GM19351 (cell line): ENCODE measurements at regions not wholly inside any gene's neighbourhood (a gene's known extent, or its start where the extent isn't known, plus 50 kb on each side); places are given as distances from the start of the nearest gene placed in this dataset.
A peak's percentile ranks its signal among the peaks of the same experiment; 100 is the strongest.
"Not testable (repeated sequence)": the region's sequence is repeated elsewhere in the genome, so short reads cannot be mapped to it uniquely, and the experiment has no call there.

Experiments used
- ATAC-seq: cut with Tn5 transposase; IDR thresholded peaks from one replicate; pipeline ENCODE4 v1.9.1; 2021; ENCODE audit warnings: mild to moderate bottlenecking, moderate library complexity; ENCODE audit not compliant: unreplicated experiment

DNA sequence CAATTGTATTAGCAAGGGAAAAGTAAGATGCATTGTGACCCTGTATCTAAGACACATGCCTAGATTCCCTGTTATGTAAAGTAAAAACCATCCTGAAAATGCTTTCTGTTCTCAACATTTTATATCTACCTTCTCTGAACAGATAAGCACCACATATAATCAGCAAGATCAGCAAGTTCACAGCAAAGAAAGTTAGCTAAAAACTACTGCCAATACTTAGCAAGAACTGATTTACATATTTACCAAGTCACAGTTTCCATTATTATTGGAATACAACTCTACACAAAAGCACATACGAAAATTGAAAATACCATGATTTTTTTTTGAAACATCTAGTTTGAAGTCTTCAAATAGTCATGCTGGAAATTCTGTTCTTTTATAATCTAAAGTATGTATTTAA is 1118.1 kb downstream of the TAF11L14 start:
- no peak for ATAC-seq

GRCh38 chr5:18754201-18754600 is 1119.9 kb downstream of the TAF11L14 start:
- no peak for ATAC-seq

DNA sequence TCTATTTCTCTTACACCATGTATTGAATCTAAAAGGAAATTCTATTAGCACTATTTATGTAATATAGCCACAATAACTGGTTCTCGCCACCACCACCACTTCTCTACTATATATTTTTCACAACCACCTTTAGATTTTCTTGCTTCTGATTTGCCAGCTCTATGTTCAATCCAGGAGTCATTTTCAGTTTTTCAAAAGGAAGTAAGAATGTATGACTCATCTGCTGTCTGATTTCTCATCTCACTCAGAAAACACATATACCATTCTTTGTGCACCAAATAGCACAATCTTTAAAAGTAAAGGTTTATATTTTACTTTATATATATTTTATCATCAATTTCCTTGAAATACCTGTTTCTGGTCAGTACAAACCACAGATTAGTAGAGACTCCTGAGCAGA is 1127.5 kb downstream of the TAF11L14 start:
- ATAC-seq, result peak; percentile 86

DNA sequence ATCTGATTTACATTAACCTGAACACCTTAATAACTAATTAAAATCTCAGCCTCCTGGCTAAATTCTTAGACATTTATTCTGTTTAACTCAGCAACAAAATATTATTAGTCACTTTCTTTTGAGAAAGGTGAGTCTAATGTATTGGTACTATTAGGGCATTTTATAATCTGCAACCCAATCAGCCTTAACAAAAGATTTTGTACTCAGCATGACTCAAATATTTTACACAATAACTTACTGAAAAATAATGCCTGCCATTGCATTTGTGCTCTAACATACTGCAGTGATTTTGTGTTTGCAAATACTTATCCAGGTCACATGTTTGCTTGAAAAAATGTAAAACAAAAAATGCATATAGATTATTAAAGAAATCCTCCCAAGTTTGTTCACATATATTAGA is 1129.9 kb downstream of the TAF11L14 start:
- no peak for ATAC-seq

- ATAC-seq, result no peak
These were observed 1131.0 kb downstream of the TAF11L14 start for GRCh38 chr5:18765304-18765703.

DNA sequence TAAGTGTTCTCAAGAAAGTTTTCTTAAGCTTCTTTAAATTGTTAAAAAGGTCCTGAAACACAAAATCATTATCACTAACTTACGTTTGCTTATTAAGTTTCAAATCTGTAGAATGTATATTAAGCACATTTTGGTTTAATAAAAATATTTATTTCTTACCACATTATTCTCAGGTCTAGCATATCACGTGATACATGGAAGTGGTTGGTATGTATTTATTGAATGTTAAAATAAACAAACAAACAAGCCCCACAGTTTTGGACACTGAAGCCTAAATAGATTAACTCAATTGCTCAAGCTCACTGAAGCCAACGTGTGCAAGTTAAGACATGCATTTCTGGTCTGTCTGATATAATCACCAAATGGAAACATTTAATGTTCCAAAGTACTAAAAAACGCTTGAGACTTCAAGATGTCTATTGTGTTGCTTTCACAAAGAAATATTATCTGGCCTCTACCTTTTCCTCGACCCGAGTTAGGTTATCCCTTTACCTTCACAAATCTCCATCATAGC is 1136.9 kb downstream of the TAF11L14 start:
- no peak for ATAC-seq

DNA sequence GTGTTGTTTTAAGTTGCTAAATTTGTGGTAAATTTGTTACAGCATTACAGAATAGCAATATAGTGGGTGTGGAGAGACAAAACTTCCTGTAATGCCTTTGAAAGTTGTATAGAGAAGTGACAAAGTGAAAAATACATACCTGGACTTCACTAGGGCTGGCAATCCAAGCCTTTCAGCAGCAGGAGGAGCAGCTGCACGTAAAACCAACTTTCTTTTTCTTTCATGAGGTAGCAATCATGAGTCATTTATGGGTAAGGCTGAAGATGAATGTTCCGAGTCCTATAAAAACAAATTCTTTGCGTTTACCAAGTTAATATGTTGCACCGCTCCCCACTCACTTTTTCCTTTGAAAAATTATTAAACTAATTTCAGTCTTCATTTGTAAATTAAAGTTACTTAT is 1138.2 kb downstream of the TAF11L14 start:
- ATAC-seq, result peak; percentile 55

DNA sequence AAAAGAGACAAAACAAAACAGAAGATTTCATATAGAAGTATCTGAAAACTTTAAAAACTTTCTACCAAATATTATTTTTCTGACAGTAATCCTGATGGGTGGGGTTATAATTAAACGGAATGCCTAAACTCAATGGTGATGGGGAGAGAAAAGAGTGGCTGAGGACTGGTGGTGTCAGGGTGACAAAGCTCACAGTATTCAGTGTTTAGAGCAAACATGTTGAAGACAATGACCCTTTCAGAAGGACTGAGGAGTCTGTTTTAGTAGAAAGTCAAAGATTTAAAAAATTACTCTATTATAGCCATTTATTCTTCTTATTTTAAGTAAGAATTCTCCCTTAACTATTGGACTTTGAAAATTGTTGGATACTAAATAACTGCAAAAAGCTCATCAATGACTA is 1144.0 kb downstream of the TAF11L14 start:
- no peak for ATAC-seq

DNA sequence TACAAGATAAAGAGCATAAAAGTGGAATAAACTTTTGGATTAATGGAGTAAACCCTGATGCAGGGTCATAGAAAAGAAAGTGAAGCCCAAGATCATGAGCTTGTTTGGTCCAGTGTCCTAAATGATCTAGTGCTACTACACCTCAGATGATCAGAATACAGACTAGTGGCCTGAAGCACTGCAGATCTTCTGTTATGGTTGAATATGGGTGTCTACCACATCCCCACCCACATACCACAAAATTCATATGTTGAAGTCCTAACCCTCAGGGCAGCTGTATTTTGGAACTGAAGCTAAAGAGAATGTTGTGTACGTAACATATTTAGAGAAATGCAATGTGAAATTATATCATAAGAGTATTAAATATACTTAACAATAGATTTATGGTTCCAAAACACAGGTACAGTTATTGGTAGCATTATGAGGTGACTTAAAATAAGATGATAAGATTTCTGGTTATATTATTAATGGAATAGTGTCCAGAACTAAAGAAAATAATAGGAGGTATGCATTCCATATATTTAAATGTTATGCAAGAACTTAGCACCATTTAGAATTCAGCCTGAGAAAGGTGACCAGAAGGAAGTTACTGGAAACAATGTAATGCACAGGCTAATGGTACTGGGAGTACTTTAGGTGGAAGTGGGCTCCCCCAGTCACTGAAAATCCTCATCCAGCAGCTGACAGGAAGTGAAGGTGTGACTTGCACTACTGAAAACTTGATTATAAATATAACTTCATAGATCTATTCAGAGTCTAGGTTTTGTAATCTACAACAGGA is 1155.1 kb downstream of the TAF11L14 start:
- no peak for ATAC-seq

- ATAC-seq, result no peak
These were observed 1157.9 kb downstream of the TAF11L14 start for GRCh38 chr5:18792145-18792544.

GRCh38 chr5:18797222-18797621 is 1163.0 kb downstream of the TAF11L14 start:
- no peak for ATAC-seq

DNA sequence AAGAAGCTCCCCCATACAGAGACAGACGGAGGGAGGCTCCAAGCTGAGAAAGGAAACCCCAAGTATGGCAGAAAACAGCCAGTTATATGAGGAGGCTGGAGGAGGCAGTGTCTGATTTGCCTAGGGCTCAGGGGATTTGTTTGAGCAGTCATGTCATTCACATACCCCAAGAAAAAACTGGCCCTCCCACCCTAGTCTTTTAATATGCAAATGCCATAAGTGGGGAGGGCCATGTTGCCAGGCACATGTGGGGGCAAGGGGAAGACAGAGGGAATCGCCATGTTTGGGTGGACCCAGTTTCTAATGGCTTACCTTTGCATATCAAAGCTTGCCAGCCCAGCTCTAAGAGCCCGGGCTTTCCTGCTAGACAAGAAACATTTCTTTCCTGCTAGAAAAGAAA is 1163.8 kb downstream of the TAF11L14 start:
- no peak for ATAC-seq

GRCh38 chr5:18799482-18800128 is 1165.3 kb downstream of the TAF11L14 start:
- ATAC-seq, result no peak

- ATAC-seq, result no peak
These were observed 1166.2 kb downstream of the TAF11L14 start for GRCh38 chr5:18800293-18801025.

DNA sequence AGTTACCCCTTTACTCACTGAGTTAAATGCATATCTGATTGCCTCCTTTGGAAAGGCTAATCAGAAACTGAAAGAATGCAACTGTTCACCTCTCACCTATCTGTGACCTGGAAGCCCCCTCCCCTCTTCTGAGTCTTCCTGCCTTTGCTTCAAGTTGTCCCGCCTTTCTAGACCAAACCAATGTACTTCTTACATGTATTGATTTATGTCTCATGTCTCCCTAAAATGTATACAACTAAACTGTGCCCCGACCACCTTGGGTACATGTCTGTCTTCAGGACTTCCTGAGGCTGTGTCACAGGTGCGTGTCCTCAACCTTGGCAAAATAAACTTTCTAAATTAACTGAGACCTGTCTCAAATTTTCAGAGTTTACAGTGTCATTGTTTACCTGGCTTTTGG is 1167.2 kb downstream of the TAF11L14 start:
- ATAC-seq, result not testable (repeated sequence)

GRCh38 chr5:18802336-18802735 is 1168.1 kb downstream of the TAF11L14 start:
- no peak for ATAC-seq

DNA sequence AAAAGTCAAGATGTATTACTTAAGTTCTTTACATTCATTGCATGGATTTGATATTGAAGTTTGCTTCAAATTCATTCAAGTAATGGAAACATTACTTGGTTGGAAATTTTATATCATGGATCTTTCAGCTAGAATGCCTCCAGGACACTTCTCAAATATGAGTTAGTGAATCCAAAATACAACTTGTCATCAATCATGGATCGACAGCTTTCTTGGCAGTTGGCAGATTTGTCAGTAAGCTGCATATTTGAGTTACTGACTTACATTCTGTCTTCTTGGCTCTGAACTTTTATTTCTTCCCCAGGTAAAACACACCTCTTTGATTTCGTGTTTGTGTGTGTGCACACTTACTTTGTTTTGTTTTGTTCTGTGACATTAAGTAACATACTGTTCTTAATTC is 1171.1 kb downstream of the TAF11L14 start:
- ATAC-seq, result no peak

GRCh38 chr5:18807256-18808149 is 1173.2 kb downstream of the TAF11L14 start:
- no peak for ATAC-seq

DNA sequence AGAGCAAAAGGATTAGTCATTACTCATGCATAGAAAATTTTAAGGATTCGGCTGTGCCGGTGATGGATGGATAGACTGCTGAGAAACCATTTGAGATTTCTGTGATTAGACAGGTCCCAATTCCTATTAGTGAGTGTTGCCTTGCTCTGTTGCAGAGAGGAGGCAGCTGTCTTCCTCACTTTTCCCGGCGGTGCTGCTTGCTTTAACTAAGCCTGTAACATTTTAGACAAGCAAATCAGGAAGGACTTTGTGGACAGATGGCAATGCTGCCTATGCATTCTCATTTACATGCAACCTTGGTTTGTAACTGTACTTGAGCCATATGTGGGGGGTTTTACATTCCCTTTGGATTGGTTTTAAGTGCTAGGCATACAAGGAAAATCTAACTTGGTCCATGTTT is 1176.3 kb downstream of the CDH18 start:
- no peak for ATAC-seq

DNA sequence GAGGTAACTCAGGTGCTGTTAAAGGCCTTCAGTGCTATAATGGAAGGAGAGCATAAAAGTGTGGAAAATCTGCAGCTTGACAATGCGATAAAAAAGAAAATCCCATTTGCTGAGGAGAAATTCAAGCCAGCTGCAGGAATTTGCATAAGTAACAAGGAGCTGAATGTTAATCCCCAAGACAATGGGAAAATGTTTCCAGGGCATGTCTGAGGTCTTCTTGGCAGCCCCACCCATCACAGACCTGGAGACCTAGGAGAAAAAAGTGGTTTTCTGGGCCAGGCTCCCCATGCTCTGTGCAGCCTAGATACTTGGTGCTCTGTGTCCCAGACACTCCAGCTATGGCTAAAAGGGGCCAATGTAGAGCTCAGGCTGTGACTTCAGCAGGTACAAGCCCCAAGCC is 1159.6 kb downstream of the CDH18 start:
- ATAC-seq, result no peak

DNA sequence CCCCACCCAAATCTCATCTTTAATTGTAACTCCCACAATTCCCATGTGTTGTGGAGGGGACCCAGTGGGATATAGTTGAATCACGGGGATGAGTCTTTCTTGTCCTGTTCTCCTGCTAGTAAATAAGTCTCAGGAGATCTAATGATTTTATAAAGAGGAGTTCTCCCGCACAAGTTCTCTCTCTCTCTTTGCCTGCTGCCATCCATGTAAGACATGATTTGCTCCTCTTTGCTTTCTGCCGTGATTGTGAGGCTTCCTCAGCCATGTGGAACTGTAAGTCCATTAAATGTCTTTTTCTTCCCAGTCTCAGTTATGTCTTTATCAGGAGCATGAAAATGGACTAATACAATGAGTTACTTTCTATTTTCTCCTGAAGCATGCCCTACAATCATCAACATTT is 1158.5 kb downstream of the CDH18 start:
- no peak for ATAC-seq
